ENCODE measurements at regions not wholly inside any gene's neighbourhood (a gene's known extent, or its start where the extent isn't known, plus 50 kb on each side); places are given as distances from the start of the nearest gene placed in this dataset.
"Not testable (repeated sequence)": the region's sequence is repeated elsewhere in the genome, so short reads cannot be mapped to it uniquely, and the experiment has no call there.

DNA sequence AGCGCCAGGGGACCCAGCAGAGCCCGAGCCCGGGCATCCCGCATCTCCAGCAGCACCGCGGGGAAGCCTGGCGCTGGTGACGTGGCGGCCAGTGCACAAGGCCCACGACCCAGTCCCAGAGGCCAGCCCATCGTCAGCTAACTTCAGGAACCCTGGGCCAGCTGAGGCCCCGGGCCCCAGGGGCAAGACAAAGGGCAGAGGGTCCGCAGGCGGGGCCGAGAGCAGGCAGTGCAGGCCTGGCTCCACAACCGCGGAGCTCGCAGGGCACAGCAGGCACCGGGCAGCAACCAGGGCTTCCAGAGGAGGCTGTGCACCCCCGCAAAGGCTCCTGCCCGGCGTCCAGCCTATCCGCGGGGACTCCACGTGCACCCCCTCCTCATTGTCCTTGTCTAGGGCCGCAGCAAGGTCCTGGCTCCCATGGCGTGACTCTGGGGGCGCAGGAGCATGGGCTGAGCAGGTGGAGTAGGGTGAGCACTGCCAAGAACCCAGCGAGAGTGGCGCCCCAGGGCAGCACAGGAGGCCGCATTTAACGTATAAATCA is 352.5 kb downstream of the KCNJ18 start:
- H3K4me3 ChIP-seq (ENCODE audit: low read depth, low read length); H3K27me3 ChIP-seq (ENCODE audit: control insufficient read depth, insufficient read depth, low read length); H3K9ac ChIP-seq (ENCODE audit: low read depth, low read length); H3K4me1 ChIP-seq (ENCODE audit: control insufficient read depth, insufficient read depth, low read length); H3K9me3 ChIP-seq (ENCODE audit: control insufficient read depth, insufficient read depth, low read length); H3K36me3 ChIP-seq (ENCODE audit: control insufficient read depth, insufficient read depth, low read length): not testable (repeated sequence)

DNA sequence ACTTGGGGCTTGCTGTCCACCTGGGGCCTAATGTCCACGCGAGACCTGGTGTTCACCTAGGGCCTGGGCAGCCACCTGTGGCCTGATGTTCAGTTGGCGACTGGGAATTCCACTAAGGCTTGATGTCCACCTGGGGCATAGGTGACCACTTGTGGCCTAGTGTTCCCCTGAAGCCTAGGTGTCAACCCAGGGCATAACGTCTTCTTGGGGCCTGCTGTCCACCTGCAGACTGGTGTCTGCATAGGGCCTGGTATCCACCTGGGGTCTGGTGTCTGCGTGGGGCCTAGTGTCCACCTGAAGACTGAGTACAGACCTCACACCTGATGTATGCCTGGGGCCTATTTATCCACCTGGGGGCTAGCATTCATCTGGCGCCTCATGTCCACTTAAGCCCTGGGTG is 355.2 kb downstream of the KCNJ18 start:
- H3K4me1 ChIP-seq (ENCODE audit: control insufficient read depth, insufficient read depth, low read length) = not testable (repeated sequence)

DNA sequence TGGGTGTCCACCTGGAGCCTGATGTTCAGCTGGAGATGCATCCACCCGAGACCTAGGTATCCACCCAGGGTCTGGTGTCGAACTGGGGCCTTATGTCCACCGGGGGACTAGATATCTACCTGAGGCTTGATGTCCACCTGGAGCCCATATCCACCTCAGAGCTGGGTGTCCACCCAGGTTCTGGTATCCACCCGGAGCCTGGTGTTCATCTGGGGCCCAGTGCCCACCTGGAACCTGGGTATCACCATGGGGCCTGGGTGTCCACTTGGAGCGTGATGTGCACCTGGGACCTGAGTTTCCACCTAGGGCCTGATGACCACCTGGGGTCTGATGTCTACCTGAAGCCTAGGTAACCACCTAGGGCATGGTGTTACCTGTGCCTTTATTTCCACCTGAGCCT is 355.9 kb downstream of the KCNJ18 start:
- not testable (repeated sequence) for H3K27me3 ChIP-seq (ENCODE audit: control insufficient read depth, insufficient read depth, low read length); H3K9me3 ChIP-seq (ENCODE audit: control insufficient read depth, insufficient read depth, low read length); H3K4me3 ChIP-seq (ENCODE audit: low read depth, low read length); H3K4me1 ChIP-seq (ENCODE audit: control insufficient read depth, insufficient read depth, low read length); H3K36me3 ChIP-seq (ENCODE audit: control insufficient read depth, insufficient read depth, low read length); H3K9ac ChIP-seq (ENCODE audit: low read depth, low read length)

More for the DNA sequence above, 355.2 kb downstream of the KCNJ18 start:
- not testable (repeated sequence) for H3K4me3 ChIP-seq (ENCODE audit: low read depth, low read length); H3K9ac ChIP-seq (ENCODE audit: low read depth, low read length); H3K27me3 ChIP-seq (ENCODE audit: control insufficient read depth, insufficient read depth, low read length); H3K36me3 ChIP-seq (ENCODE audit: control insufficient read depth, insufficient read depth, low read length); H3K9me3 ChIP-seq (ENCODE audit: control insufficient read depth, insufficient read depth, low read length)

DNA sequence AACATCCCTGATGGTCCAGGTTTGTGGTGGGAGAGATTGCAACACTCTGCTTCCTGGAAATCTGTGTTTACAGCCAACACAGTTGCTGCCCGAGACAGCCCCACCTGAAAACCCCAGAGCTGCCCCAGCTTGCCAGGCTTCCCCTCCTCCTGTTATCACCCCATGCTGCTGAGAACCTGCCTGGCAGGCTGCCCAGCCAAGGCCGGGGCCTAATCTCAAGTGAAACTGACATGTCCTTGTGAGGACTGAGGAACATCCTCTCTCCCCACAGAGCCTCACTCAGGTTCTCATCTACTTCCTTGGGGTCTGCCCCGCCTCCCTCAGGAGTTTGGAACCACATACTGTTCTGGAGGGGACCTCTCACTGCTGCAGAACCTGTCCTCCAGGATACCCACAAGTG is 358.4 kb downstream of the KCNJ18 start:
- H3K36me3 ChIP-seq (ENCODE audit: control insufficient read depth, insufficient read depth, low read length); H3K27me3 ChIP-seq (ENCODE audit: control insufficient read depth, insufficient read depth, low read length); H3K4me1 ChIP-seq (ENCODE audit: control insufficient read depth, insufficient read depth, low read length); H3K9me3 ChIP-seq (ENCODE audit: control insufficient read depth, insufficient read depth, low read length); H3K4me3 ChIP-seq (ENCODE audit: low read depth, low read length); H3K9ac ChIP-seq (ENCODE audit: low read depth, low read length): not testable (repeated sequence)

DNA sequence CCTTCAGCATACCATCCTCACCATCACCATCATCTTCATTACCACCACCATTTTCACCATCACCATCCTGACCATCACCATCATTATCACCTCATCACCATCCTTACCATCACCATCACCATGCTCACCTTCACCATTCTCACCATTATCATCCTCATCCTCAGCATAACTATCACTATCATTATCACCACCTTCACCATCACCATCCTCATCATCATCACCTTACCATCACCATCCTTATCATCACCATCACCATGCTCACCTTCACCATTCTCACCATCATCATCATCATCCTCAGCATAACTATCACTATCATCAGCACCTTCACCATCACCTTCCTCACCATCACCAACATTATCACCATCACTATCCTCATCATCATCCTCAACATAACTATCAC is 360.4 kb downstream of the KCNJ18 start:
- H3K4me1 ChIP-seq (ENCODE audit: control insufficient read depth, insufficient read depth, low read length); H3K4me3 ChIP-seq (ENCODE audit: low read depth, low read length); H3K27me3 ChIP-seq (ENCODE audit: control insufficient read depth, insufficient read depth, low read length); H3K36me3 ChIP-seq (ENCODE audit: control insufficient read depth, insufficient read depth, low read length); H3K9me3 ChIP-seq (ENCODE audit: control insufficient read depth, insufficient read depth, low read length); H3K9ac ChIP-seq (ENCODE audit: low read depth, low read length): not testable (repeated sequence)

DNA sequence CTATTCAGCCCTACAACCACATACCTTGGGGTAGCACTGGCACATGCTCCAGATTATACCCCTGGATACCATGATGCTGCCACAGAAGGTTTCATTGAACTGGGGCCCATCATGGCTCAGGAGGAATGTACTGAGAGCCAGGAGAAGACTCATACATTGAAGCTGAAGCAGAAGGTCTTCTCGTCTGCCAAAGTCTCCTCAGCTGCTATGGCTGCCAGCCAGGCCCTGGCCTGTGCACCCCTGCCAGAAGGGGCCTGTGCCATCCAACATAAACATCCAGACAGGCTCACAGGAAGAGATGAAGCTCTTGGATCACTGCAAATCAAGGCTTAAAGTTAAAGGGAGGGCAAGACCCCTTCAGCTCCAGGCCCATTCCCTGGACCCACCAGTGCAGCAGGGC is 364.2 kb downstream of the KCNJ18 start:
- not testable (repeated sequence) for H3K36me3 ChIP-seq (ENCODE audit: control insufficient read depth, insufficient read depth, low read length); H3K27me3 ChIP-seq (ENCODE audit: control insufficient read depth, insufficient read depth, low read length); H3K9me3 ChIP-seq (ENCODE audit: control insufficient read depth, insufficient read depth, low read length); H3K4me3 ChIP-seq (ENCODE audit: low read depth, low read length); H3K4me1 ChIP-seq (ENCODE audit: control insufficient read depth, insufficient read depth, low read length); H3K9ac ChIP-seq (ENCODE audit: low read depth, low read length)

DNA sequence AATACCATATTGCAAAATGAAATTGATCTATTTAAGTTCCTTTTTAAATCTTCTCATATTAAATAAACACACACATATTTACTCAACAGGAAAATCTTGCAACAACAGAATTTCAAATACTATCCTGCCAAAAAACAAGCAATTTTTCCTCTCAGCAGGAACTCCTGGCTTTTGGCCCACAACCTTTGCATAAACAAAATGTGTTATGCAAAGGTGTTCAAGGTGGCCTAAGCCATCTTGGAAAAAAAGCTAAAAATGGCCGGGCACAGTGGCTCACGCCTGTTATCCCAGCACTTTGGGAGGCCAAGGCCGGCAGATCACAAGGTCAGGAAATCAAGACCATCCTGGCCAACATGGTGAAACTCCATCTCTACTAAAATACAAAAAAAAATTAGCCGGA is 383.6 kb downstream of the KCNJ18 start:
- H3K36me3 ChIP-seq (ENCODE audit: control insufficient read depth, insufficient read depth, low read length) = not testable (repeated sequence)

DNA sequence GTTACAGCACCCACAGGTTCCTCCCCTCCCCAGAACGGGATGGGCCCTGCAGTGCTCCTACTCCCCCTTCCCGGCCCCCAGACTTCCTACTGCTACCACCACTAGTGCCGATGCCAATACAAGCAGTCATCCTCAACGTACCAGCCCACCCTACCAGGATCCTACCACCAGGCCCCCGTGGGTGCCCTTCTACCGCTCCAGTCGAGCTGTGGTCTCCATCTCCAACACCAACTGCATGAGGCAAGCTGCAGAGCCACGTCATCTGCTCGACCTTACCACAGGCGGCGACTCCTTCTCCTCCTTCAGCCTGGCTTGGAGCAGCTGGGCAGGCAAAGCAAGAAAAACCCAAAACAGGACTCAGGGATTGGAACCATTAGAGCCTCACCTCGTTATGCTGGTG is 396.3 kb downstream of the KCNJ18 start:
- H3K36me3 ChIP-seq (ENCODE audit: control insufficient read depth, insufficient read depth, low read length); H3K9ac ChIP-seq (ENCODE audit: low read depth, low read length); H3K4me1 ChIP-seq (ENCODE audit: control insufficient read depth, insufficient read depth, low read length); H3K4me3 ChIP-seq (ENCODE audit: low read depth, low read length); H3K27me3 ChIP-seq (ENCODE audit: control insufficient read depth, insufficient read depth, low read length); H3K9me3 ChIP-seq (ENCODE audit: control insufficient read depth, insufficient read depth, low read length): not testable (repeated sequence)

More for the DNA sequence above, 383.6 kb downstream of the KCNJ18 start:
- not testable (repeated sequence) for H3K27me3 ChIP-seq (ENCODE audit: control insufficient read depth, insufficient read depth, low read length); H3K9me3 ChIP-seq (ENCODE audit: control insufficient read depth, insufficient read depth, low read length); H3K9ac ChIP-seq (ENCODE audit: low read depth, low read length); H3K4me3 ChIP-seq (ENCODE audit: low read depth, low read length); H3K4me1 ChIP-seq (ENCODE audit: control insufficient read depth, insufficient read depth, low read length)

DNA sequence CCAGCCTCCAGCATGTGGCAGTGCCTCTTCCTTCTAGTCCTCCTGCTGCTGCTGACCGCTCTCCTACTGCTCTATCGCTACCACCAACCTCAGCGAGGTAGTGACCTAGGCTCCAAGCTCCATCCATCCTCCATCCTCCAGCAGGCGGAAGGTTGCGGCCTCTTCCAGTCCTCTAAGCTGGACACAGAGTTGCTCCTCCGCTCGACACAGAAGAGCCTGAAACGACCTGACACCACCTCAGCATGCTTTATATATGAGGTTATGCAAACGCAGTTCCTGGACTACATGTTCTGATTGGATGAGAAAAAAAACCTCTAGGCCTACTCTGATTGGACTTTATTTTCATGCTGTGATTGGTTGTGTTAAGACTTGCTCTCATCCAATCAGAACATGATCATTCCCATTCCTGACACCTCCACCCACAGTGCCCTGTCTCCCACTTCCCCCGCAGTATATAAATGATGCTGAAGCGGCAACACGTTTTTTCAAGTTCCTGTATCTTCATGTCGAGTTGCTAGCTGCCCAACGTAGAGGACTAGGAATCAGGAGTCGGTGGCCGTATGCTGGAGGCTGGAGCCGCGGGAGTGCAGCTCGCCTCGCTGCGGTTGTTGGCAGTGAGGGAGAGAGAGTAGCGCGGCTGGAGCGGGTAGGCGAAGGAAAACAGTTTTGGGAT is 398.1 kb downstream of the KCNJ18 start:
- H3K9ac ChIP-seq (ENCODE audit: low read depth, low read length) = no peak overlapping the region
- no peak overlapping the region for H3K4me3 ChIP-seq (ENCODE audit: low read depth, low read length)
- no peaks in the 10 kb centered on the region for H3K27me3 ChIP-seq (ENCODE audit: control insufficient read depth, insufficient read depth, low read length)
- no peaks in the 10 kb centered on the region for H3K4me1 ChIP-seq (ENCODE audit: control insufficient read depth, insufficient read depth, low read length)
- no peaks in the 10 kb centered on the region for H3K36me3 ChIP-seq (ENCODE audit: control insufficient read depth, insufficient read depth, low read length)
- H3K9me3 ChIP-seq (ENCODE audit: control insufficient read depth, insufficient read depth, low read length) = no peaks in the 10 kb centered on the region

DNA sequence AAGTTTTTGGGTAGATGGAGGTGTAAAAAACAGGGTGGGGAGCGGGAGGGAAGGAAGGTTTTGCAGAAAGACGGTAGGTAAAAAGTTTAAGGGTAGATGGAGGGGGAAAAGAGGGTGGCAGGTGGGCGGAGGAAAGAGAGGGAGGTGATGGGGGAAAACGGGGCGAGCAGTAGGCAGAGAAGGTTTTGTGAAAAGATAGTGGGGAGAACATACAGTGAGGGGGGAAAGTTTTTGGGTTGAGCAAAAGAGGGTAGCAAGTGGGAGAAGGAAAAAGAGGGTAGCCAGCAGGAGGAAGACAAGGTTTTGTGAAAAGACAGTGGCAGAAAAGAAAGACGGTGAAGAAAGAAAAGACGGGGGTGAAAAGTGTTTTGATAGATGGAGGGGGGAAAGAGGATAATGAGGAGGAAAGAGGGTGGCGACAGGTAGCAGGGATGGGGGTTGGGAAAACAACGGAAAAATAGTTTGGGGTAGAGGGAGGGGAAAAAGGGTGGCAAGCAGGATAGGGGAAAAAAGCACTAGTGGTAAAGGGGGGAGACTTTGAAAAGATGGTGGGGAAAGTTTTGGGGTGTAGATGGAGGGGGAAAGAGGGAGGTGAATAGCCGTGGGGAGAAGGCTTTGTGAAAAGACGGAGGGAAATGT is 398.8 kb downstream of the KCNJ18 start:
- peak overlapping the region; percentile 22 for H3K4me3 ChIP-seq (ENCODE audit: low read depth, low read length)
- H3K9me3 ChIP-seq (ENCODE audit: control insufficient read depth, insufficient read depth, low read length); H3K27me3 ChIP-seq (ENCODE audit: control insufficient read depth, insufficient read depth, low read length): not testable (repeated sequence)

DNA sequence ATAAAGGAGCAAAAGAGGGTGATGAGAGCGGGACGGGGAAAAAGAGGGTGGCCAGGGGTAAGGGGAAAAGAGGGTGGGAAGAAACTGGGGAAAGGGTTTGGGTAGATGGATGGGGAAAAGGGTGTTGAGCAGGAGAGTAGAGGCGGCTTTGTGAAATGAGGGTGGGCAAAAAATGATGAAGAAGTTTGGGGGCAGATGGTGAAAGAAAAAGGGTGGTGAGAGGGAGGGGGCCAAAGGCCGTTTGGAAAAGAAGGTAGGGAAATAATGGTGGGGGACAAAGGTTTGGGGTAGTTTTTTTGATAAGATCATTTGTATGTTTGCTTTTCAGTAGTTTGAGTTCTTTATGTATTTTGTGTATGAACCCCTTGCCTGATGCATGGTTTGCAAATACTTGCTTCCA is 399.5 kb downstream of the KCNJ18 start:
- not testable (repeated sequence) for H3K4me3 ChIP-seq (ENCODE audit: low read depth, low read length); H3K4me1 ChIP-seq (ENCODE audit: control insufficient read depth, insufficient read depth, low read length); H3K36me3 ChIP-seq (ENCODE audit: control insufficient read depth, insufficient read depth, low read length); H3K27me3 ChIP-seq (ENCODE audit: control insufficient read depth, insufficient read depth, low read length); H3K9ac ChIP-seq (ENCODE audit: low read depth, low read length); H3K9me3 ChIP-seq (ENCODE audit: control insufficient read depth, insufficient read depth, low read length)

More for the DNA sequence above, 398.8 kb downstream of the KCNJ18 start:
- H3K9ac ChIP-seq (ENCODE audit: low read depth, low read length); H3K4me1 ChIP-seq (ENCODE audit: control insufficient read depth, insufficient read depth, low read length); H3K36me3 ChIP-seq (ENCODE audit: control insufficient read depth, insufficient read depth, low read length): not testable (repeated sequence)

DNA sequence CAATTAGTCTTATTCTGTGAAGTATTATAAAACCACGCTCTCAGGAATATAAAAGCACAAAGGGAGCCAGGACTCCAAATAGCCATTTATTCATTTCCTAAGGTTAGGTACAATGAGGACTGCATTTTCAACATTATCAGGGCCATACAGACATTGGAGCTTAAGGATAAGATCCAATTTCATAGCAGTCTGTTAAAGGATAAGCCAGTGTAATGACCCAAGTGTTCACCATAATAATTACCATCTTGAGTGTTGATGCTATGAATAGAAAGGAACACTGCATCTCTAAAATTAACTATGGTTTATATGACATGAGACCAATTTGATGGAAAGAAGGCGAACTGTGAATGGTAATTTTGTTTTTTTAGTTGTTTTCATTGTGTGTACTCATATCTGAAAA is 403.1 kb downstream of the KCNJ18 start:
- H3K4me3 ChIP-seq (ENCODE audit: low read depth, low read length); H3K9ac ChIP-seq (ENCODE audit: low read depth, low read length); H3K9me3 ChIP-seq (ENCODE audit: control insufficient read depth, insufficient read depth, low read length); H3K4me1 ChIP-seq (ENCODE audit: control insufficient read depth, insufficient read depth, low read length); H3K36me3 ChIP-seq (ENCODE audit: control insufficient read depth, insufficient read depth, low read length); H3K27me3 ChIP-seq (ENCODE audit: control insufficient read depth, insufficient read depth, low read length): not testable (repeated sequence)

Measured in iPS-15b (cell line).